ENCODE measurements at regions not wholly inside any gene's neighbourhood (a gene's known extent, or its start where the extent isn't known, plus 50 kb on each side); places are given as distances from the start of the nearest gene placed in this dataset.

DNA sequence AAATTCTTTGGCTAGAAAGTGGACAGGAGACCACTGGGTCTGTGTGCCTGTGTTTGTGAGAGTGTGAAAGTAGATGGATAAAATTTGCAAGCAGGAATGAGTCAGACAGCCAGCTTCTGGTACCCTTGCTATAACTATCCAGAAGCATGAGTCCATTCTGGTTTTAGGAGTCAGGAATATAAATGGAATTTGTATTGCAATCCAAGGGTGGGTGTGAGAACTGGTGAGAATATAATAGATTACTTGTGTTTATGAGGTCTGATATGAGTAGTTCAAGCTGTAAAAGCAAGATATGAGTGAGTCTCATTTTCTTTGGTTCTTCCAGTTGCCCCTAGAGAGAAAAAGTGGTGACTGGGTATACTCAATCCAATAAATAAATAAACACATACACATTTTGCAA, 212.7 kb upstream of the TAPT1 start:
- H3K4me1 ChIP-seq (ENCODE audit: control insufficient read depth, extremely low read depth, insufficient read depth, low read length), result no peaks in the 10 kb centered on the region
- H3K4me2 ChIP-seq (ENCODE audit: insufficient read depth, low read length), result no peak overlapping the region
- intact Hi-C loops (cut with micrococcal nuclease) (no loop called here), dilution Hi-C loops (cut with MboI; ENCODE audit: extremely low pct_ligation_motif_present, low sequenced_read_pairs) (no loop called here)
- no peaks in the 10 kb centered on the region for H4K20me1 ChIP-seq (replicated peaks; ENCODE audit: control insufficient read depth, extremely low read depth, insufficient read depth, low read length)
- CTCF ChIA-PET, result interaction anchor here (1.2 kb wide), 1 partner anchor 8 kb away, joined by 5 read pairs; no protein-coding TSS in a partner anchor
- FAIRE-seq (no peak), DNase-seq (ENCODE audit: low read depth, low spot score) (no peak)
- no peak overlapping the region for H2AFZ ChIP-seq (ENCODE audit: low read depth, low read length)
- TF ChIP-seq JUN (IDR thresholded peaks at IDR 0.05; ENCODE audit: borderline replicate concordance, insufficient read depth, insufficient read length, low read depth) (no peak), FOS (IDR thresholded peaks at IDR 0.05; ENCODE audit: borderline replicate concordance, insufficient read depth, low read length) (no peak), EZH2 (IDR thresholded peaks at IDR 0.05; ENCODE audit: borderline replicate concordance, low read depth, low read length, severe bottlenecking) (no peak), MYC (IDR thresholded peaks at IDR 0.05; ENCODE audit: low read depth, low read length) (no peak), POLR2A (IDR thresholded peaks at IDR 0.05; ENCODE audit: low read depth, low read length) (no peak), POLR2AphosphoS5 (IDR thresholded peaks at IDR 0.05; ENCODE audit: insufficient read depth, low read depth, low read length) (no peak), GATA2 (IDR thresholded peaks at IDR 0.05; ENCODE audit: insufficient read depth, insufficient read length, low read depth, low read length) (no peak)
- TF ChIP-seq, protein P1, sequence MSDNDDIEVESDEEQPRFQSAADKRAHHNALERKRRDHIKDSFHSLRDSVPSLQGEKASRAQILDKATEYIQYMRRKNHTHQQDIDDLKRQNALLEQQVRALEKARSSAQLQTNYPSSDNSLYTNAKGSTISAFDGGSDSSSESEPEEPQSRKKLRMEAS (IDR thresholded peaks at IDR 0.05; ENCODE audit: insufficient read depth, insufficient read length), result no peak
- TF ChIP-seq, protein P2, sequence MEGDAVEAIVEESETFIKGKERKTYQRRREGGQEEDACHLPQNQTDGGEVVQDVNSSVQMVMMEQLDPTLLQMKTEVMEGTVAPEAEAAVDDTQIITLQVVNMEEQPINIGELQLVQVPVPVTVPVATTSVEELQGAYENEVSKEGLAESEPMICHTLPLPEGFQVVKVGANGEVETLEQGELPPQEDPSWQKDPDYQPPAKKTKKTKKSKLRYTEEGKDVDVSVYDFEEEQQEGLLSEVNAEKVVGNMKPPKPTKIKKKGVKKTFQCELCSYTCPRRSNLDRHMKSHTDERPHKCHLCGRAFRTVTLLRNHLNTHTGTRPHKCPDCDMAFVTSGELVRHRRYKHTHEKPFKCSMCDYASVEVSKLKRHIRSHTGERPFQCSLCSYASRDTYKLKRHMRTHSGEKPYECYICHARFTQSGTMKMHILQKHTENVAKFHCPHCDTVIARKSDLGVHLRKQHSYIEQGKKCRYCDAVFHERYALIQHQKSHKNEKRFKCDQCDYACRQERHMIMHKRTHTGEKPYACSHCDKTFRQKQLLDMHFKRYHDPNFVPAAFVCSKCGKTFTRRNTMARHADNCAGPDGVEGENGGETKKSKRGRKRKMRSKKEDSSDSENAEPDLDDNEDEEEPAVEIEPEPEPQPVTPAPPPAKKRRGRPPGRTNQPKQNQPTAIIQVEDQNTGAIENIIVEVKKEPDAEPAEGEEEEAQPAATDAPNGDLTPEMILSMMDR (IDR thresholded peaks at IDR 0.05; ENCODE audit: extremely low read depth in 1 of 2, insufficient read depth in 1 of 2, low read depth in 1 of 2, low read length in 2 of 2), result no peak
- no peak overlapping the region for H3K9ac ChIP-seq (replicated peaks; ENCODE audit: extremely low read depth, insufficient read depth, low read length)
- H3K79me2 ChIP-seq (ENCODE audit: control insufficient read depth, insufficient read depth, low read length), result no peaks in the 10 kb centered on the region
- H3K36me3 ChIP-seq (ENCODE audit: control insufficient read depth in 2 of 2, extremely low read depth in 1 of 2, insufficient read depth in 2 of 2, low read length in 2 of 2), result no peaks in the 10 kb centered on the region
- H3K27me3 ChIP-seq (ENCODE audit: control insufficient read depth in 2 of 2, insufficient read depth in 2 of 2, low read length in 2 of 2), result peaks cover 6 to 8% of the 10 kb centered on the region in 2 experiments
- no TSS peak for BruUV-seq (replicated peaks)
- POLR2A ChIA-PET, result no interaction called here
- no peaks in the 10 kb centered on the region for H3K9me3 ChIP-seq (replicated peaks; ENCODE audit: control insufficient read depth, insufficient read depth, low read length)
- H3K27ac ChIP-seq (ENCODE audit: insufficient read depth, low read depth, low read length), result no peak overlapping the region
- H3K9me1 ChIP-seq (replicated peaks; ENCODE audit: control insufficient read depth, extremely low read depth, insufficient read depth, low read length), result no peaks in the 10 kb centered on the region
- no peak overlapping the region for H3K4me3 ChIP-seq (replicated peaks in 1 of 3; ENCODE audit: insufficient read depth in 1 of 3, low read depth in 1 of 3, low read length in 3 of 3)

All from endothelial cell of umbilical vein (primary cell).